Inflammatory macrophage treated with lipopolysaccharide for 1 hour (primary cell): ENCODE measurements at regions not wholly inside any gene's neighbourhood (a gene's known extent, or its start where the extent isn't known, plus 50 kb on each side); places are given as distances from the start of the nearest gene placed in this dataset.

Source experiments
- DNase-seq, 2 donors: peaks; one replicate each; pipeline ENCODE4 v3.0.0-alpha.2; 2020 to 2022

DNA sequence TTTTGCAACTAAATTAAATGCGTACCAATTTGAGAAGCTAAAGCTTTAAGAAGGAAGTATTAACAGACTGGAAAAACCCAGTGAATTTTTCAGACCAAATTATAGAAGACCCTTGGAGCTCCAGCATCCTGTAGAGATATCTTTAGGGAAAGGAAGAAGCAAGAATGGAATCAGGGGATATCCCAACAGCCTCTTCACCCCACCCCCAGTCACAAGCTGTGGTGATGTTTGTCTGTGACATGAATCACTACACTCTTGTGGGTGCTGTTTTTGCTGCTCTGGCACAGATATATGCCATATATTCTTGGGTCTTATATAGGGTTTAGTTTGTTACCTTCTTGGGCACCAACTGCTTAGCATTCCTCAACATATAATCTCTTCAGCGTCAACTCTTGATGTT, 78.5 kb upstream of the BCL6 start:
- peak; percentile 53 to 84 for DNase-seq

DNA sequence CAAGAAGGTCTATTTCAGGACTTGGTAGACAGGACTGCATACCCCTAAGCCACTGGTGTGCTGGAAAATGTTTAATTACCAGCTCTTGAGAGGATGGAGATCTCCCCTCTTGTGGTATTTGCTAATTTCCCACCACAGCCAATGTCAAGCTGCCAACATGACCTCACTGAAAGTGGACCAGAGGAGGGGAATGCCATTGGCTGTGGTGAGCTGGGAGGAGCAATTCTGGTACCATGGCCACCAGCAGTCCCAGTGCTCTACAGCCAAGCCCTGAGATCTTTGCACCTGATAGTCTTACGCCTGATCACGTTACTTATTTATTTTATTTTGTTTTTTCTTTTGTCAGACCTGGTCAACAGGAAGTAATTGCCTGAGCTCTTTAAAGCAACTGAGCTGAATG, 82.5 kb upstream of the BCL6 start:
- no peak for DNase-seq

DNA sequence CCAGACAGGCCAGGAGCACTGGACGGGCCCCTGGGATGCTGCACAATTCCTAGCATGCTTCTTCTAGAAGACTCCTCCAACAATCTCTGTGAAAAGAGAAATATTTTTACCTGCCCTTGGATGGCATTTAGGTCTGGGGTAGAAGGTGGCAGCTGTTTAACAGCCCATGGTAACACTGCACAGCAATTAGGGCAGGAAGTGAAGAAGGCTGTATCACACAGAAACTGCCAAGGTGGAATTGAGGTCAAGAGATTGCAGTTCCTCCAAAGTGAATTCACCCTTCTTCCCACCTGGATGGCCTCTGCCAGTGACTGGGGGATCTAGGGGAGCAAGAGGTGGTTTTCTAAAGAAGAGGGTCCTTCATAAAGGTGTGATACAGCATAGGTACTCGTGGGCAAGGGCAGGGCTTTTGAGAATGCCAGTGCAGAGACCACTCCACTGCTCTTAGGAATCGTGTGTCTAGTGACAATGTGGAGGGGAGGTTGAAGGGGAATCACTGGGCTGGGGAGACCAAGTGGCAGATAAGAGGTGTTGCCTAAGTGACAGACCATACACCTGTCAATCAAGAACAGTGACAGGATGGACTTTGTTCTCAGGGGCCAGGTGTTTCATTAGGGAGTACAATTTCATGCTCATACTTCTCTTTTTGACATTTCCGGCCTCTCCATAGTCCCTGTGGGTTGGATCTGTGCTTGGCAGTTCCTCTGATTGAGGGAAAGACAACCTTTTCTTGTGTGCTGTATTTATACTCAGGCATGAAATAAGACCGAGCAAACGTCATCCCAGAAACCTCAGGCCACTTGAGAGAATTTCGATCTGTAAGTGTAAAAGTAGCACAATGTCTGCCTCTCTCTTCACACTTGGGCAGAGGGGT, 83.5 kb upstream of the BCL6 start:
- DNase-seq, result no peak

GRCh38 chr3:187830181-187830580, 84.9 kb upstream of the BCL6 start:
- no peak for DNase-seq

- DNase-seq, result no peak
Measured at GRCh38 chr3:187831125-187832051, 86.1 kb upstream of the BCL6 start.

DNA sequence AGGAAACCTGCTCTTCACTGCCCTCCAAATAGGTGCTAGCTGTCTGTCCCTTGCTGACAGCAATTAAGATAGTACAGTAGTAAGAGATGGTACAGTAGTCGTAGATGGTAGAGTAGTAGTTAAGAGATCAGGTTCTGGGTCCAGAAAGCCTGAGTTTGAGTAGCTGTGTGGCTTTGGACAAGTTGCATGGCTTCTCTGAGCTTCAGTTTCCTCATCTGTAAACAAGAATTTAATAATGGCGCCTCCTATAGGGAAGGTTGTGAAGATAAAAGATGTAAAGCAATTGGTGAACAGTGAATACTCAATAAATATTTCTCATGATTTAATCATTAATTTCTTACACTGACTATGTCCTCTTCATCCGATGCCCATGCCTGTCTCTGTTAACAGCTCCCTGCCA, 86.9 kb upstream of the BCL6 start:
- no peak for DNase-seq

DNA sequence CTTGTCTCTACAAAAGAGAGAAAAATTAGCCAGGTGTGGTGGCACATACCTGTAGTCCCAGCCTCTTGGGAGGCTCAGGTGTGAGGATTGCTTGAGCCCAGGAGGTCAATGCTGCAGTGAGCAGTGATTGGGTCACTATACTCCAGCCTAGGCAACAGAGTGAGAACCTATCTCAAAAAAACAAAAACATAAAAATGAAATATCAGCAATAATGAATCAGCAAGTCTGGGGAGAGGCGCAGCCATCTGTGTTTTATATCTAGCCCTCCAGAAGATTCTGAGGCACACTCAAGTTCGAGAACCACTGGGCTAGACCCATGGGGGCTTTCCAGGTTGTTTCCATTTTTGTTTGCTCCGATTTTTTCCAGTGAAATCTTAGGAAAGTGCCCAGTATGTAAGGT, 88.1 kb upstream of the BCL6 start:
- no peak for DNase-seq

DNA sequence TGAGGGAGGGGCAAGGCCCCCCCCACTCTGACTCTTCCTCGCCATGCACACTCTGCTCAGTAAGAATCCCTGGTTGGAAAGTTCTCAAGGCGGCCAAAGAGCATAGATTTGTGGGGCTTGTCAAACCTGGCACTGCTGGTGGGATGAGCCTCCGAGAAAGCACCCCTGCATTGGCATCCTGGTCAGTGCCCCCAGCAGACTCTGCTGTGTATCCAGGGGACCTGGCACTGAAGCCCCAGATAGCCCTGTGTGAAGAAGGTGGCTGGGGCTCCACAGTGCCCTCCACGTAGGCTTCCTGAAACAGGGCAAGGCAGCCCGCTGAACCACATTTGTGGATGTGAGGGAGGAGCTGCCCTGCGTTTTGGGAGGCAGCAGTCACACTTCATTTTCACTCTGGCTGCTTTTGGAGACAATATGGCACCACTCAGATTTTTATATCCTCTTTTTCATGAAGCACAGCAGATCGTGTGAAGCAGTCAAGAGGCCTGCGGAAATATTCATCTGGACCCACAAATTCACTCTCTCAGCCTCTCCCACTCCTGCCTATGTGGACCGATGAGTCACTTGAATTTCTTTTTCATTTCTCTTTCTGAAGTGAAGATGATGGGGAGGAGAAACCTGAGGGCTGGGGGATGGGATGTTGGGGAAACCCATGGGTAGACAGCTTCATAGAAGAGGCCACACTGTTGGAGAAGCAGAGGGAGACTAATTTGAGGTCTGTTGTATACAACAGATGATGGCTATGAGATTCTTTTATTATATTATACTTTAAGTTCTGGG, 88.7 kb upstream of the BCL6 start:
- no peak for DNase-seq

GRCh38 chr3:187836823-187837770, 91.8 kb upstream of the BCL6 start:
- no peak for DNase-seq

GRCh38 chr3:187838016-187838540, 92.8 kb upstream of the BCL6 start:
- no peak for DNase-seq

- DNase-seq, result no peak
Measured at GRCh38 chr3:187839422-187839821, 94.2 kb upstream of the BCL6 start.

DNA sequence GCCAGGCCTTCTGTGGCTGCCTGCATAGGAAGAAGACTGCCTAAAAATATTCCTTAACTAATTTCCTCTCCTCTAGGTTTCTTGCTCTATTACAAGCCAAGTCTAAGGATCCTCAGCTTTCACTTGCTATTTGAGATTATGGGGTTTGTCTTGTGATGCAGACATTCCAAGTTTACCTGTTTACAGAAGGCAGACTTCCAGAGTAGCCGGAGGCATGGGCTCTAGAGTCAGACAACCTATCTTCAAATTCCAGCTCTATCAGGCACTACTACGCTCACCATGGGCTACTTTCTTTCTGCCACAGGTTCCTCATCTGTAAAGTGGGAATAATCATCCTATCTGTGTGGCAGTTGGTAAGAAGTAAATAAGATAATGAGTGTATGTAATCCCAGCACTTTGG, 95.6 kb upstream of the BCL6 start:
- DNase-seq, result no peak

DNA sequence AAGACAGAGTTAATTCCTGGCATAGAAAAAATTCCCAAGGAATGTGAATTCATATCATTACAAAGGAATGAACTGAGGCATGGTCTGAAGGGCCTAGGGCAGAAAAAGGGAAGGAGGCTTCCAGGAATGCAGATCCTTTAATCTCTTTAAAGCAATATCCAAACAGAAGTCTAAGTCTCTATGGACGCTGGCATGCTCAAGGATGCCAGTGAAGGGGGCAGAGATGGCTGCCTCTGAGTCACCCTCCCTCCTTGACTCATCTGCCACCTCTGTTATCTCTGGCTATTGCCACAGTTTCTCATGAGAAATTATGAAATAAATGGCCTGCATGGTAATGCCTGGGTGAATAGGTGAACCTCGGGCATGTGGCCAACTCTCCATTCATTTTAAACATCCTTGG, 96.3 kb upstream of the BCL6 start:
- DNase-seq, result no peak

DNA sequence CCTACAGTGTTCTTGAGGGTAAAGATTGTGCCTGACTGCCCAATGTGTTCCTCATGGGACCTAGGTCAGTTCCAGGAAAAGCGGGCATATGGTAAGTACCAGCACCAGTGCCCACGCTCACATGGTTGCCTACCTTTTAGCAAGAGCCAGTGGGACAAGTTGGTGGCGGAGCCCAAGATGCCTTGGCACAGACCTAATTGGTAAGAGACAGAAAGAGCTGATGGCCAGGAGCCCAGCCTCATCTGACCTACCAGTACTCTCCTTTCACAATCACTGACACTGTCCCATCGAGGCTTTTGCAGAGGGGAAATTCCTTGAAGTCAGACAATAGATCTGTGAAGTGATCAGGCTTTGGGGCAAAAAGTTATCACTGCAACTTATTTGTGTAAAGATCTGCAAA, 98.4 kb upstream of the BCL6 start:
- DNase-seq, result no peak

DNA sequence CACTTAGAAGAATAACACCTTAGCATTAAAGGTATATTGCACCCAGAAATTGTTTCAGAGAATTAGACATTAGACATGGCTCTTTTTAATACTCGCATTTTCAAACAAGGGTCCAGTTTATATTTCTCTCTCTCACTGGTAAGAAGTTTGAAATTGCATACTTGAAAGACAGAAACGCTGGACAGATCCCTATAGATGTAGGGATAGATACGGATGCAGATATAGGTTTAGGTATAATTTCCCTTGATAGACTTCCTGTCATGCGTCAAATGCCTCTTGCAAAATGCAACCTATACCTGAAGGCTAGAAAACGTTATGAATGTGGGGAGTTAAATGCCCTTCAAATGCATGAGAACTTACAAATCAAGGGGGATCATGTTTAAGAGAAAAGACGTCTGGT, 99.4 kb upstream of the BCL6 start:
- DNase-seq, result no peak

GRCh38 chr3:187845826-187846225, 100.6 kb upstream of the BCL6 start:
- DNase-seq, result no peak

GRCh38 chr3:187848401-187848800, 103.1 kb upstream of the BCL6 start:
- no peak for DNase-seq

- DNase-seq, result no peak
Measured at GRCh38 chr3:187849016-187849654, 103.9 kb upstream of the BCL6 start.

DNA sequence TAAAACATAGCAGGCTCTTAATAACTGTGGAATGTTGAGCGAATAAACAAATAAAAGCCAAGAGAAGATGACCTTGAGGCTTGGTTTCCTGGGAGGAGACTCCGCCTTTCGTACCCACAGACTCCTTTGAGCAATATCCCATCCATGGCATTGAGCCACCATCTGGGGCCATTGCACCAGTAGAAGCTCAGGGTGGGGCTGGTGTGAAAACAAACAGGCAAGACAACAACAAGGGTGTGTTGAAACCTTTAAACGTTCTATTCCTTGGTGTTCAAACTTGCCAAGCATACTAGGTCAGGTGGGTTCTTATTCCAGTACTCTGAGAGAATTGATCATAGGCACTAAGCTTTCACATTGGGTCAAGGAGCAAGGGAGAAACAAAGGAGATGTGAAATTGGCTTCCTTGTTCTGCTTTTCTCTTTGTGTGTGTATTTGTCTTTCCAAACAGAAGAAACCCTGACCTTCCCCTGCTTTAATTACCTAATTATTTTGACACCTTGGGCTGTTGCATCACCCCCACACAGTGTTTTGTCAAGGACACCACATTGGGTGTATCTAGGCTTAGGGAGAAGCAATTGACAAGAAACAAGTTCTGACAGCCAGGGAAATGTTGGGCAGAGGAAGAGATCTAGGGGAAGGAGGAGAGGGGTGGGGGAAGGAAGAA, 105.1 kb upstream of the BCL6 start:
- peak; percentile 77 to 78 for DNase-seq
